Neural cell (in vitro differentiated cells): ENCODE measurements at regions not wholly inside any gene's neighbourhood (a gene's known extent, or its start where the extent isn't known, plus 50 kb on each side); places are given as distances from the start of the nearest gene placed in this dataset.

ENCODE experiments used
- CTCF ChIP-seq: fragments of 450-650 bp; IDR thresholded peaks from 2 replicates; pipeline ENCODE4 v1.5.1; 2014; ENCODE audit warnings: antibody characterized with exemption, mild to moderate bottlenecking, moderate library complexity; ENCODE audit not compliant: poor library complexity, severe bottlenecking
- EP300 ChIP-seq: fragments of 450-650 bp; conservative IDR thresholded peaks from 2 replicates; pipeline ENCODE4 v1.6.1; 2014; ENCODE audit warnings: antibody characterized with exemption, mild to moderate bottlenecking, moderate library complexity; ENCODE audit not compliant: poor library complexity, severe bottlenecking
- EZH2 ChIP-seq: fragments of 200-600, 300-800 bp; shearing (Covaris generic), sonication (generic); IDR thresholded peaks from 2 replicates; pipeline ENCODE4 v1.6.1; 2014; ENCODE audit warnings: antibody characterized with exemption, low read length, borderline replicate concordance, mild to moderate bottlenecking; ENCODE audit not compliant: insufficient read depth, poor library complexity, severe bottlenecking
- RAD21 ChIP-seq: fragments of 450-650 bp; conservative IDR thresholded peaks from 2 replicates; pipeline ENCODE4 v1.6.1; 2014; ENCODE audit warnings: antibody characterized with exemption, mild to moderate bottlenecking, moderate library complexity
- SMC3 ChIP-seq: fragments of 450-650 bp; conservative IDR thresholded peaks from 2 replicates; pipeline ENCODE4 v1.6.1; 2014; ENCODE audit warnings: antibody characterized with exemption, mild to moderate bottlenecking, moderate library complexity; ENCODE audit not compliant: poor library complexity
- TAF1 ChIP-seq: IDR thresholded peaks from 2 replicates; pipeline ENCODE4 v1.6.1; 2012; ENCODE audit warnings: low read depth

- TF ChIP-seq CTCF (no peak), RAD21 (no peak), EP300 (no peak), TAF1 (no peak), EZH2 (no peak), SMC3 (no peak)
These were observed 397.1 kb upstream of the POT1 start for GRCh38 chr7:125326666-125327255.
